ENCODE measurements at regions not wholly inside any gene's neighbourhood (a gene's known extent, or its start where the extent isn't known, plus 50 kb on each side); places are given as distances from the start of the nearest gene placed in this dataset.

- no peak for DNase-seq (ENCODE audit: extremely low read depth, low read depth)
- no peak overlapping the region for H3K4me3 ChIP-seq (replicated peaks; ENCODE audit: low read depth, low read length)
- TF ChIP-seq, protein P1, sequence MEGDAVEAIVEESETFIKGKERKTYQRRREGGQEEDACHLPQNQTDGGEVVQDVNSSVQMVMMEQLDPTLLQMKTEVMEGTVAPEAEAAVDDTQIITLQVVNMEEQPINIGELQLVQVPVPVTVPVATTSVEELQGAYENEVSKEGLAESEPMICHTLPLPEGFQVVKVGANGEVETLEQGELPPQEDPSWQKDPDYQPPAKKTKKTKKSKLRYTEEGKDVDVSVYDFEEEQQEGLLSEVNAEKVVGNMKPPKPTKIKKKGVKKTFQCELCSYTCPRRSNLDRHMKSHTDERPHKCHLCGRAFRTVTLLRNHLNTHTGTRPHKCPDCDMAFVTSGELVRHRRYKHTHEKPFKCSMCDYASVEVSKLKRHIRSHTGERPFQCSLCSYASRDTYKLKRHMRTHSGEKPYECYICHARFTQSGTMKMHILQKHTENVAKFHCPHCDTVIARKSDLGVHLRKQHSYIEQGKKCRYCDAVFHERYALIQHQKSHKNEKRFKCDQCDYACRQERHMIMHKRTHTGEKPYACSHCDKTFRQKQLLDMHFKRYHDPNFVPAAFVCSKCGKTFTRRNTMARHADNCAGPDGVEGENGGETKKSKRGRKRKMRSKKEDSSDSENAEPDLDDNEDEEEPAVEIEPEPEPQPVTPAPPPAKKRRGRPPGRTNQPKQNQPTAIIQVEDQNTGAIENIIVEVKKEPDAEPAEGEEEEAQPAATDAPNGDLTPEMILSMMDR (IDR thresholded peaks at IDR 0.05; ENCODE audit: low read depth, low read length, missing control alignments) = no peak
Observed at GRCh38 chr7:21193895-21194294, 234.0 kb upstream of the SP4 start.

DNA sequence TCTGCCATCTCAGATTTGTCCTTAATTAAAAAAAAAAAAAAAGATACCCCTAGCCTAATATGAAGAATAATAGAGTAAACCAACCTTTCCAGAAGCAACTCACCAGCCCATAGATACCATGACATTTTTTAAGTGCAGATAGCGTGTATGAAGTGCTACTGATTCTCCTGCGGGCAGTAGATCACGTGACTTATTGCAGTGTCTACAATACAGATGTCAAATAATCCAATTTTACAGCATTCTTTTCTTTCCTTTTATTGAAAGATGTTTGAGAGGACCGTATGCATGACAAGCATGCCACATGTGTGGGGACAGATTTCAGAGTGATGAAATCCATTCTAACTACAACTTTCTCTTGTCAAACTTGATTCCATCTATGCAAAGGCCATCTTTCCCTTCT, 232.9 kb upstream of the SP4 start:
- no peak overlapping the region for H3K4me3 ChIP-seq (replicated peaks; ENCODE audit: low read depth, low read length)
- no peak for DNase-seq (ENCODE audit: extremely low read depth, low read depth)

GRCh38 chr7:21198921-21199320, 229.0 kb upstream of the SP4 start:
- no peak overlapping the region for H3K4me3 ChIP-seq (replicated peaks; ENCODE audit: low read depth, low read length)
- TF ChIP-seq, protein P1 (IDR thresholded peaks at IDR 0.05; ENCODE audit: low read depth, low read length, missing control alignments) = no peak
- no peak for DNase-seq (ENCODE audit: extremely low read depth, low read depth)

More for the DNA sequence above, 232.9 kb upstream of the SP4 start:
- TF ChIP-seq, protein P1 (IDR thresholded peaks at IDR 0.05; ENCODE audit: low read depth, low read length, missing control alignments) = no peak

DNA sequence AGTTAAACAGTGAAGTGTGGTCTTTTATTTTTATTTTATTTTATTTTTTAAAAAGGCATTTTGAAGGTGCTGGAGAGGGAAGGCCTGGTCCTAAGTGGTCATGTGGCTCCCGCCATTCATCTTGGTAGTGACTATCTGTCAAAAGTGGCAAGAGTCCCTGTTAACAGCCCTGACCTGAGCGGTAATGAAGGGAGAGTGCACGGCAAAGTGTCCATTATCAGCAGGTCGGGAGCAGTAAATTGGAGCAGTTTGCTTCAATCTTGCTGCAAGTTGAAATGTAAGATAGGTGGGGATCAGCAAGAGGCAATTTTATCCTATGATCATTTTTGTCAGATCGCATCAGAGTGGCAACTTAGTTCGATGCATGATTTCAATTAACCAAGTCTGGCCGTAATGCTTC, 227.4 kb upstream of the SP4 start:
- no peak for DNase-seq (ENCODE audit: extremely low read depth, low read depth)
- no peak overlapping the region for H3K4me3 ChIP-seq (replicated peaks; ENCODE audit: low read depth, low read length)
- TF ChIP-seq, protein P1 (IDR thresholded peaks at IDR 0.05; ENCODE audit: low read depth, low read length, missing control alignments) = no peak

DNA sequence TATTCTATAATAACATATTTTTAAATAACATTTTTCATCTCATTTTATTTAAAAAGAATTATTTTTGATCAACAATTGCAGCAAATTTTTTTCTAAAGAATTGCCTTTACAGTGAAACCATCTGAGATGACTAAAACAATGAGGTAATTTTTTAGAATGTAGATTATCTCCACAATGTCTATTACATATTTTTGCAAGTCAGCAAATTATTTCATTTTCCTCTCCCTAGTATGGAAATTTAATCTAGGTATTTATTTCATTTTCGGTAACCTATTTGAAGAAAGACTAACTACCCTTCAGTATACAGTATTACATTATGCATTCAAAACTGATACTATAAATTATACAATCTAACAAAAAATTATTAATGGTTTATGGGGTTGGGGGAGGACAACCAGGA, 213.2 kb upstream of the SP4 start:
- no peak overlapping the region for H3K4me3 ChIP-seq (replicated peaks; ENCODE audit: low read depth, low read length)
- DNase-seq (ENCODE audit: extremely low read depth, low read depth) = no peak
- TF ChIP-seq, protein P1 (IDR thresholded peaks at IDR 0.05; ENCODE audit: low read depth, low read length, missing control alignments) = no peak

GRCh38 chr7:21215307-21215706, 212.6 kb upstream of the SP4 start:
- TF ChIP-seq, protein P1 (IDR thresholded peaks at IDR 0.05; ENCODE audit: low read depth, low read length, missing control alignments) = no peak
- H3K4me3 ChIP-seq (replicated peaks; ENCODE audit: low read depth, low read length) = no peak overlapping the region
- no peak for DNase-seq (ENCODE audit: extremely low read depth, low read depth)

GRCh38 chr7:21217365-21217764, 210.5 kb upstream of the SP4 start:
- TF ChIP-seq, protein P1 (IDR thresholded peaks at IDR 0.05; ENCODE audit: low read depth, low read length, missing control alignments) = no peak

More at GRCh38 chr7:21217365-21217764, 210.5 kb upstream of the SP4 start:
- DNase-seq (ENCODE audit: extremely low read depth, low read depth) = no peak
- no peak overlapping the region for H3K4me3 ChIP-seq (replicated peaks; ENCODE audit: low read depth, low read length)

All from HFF-Myc (cell line).